ENCODE measurements at regions not wholly inside any gene's neighbourhood (a gene's known extent, or its start where the extent isn't known, plus 50 kb on each side); places are given as distances from the start of the nearest gene placed in this dataset.

DNA sequence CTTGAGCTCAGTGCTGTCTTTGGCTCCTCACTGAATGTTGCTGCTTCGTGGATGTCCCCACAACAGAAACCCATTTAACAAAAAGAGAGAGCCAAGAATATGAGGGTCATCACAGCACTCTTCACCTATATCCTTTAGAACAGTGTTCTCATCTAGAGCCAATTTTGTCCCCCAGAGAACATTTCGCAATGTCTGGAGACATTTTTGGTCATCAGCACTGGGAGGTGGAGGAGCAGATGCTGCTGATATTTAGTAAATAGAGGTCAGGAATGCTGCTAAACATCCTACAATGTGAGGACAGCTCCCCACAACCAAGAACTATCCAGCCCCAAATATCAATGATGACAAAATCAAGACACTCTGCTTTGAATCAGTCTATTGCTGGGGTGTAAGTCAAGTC lies 92.5 kb downstream of the BBS10 start:
- peaks cover 0 to 3% of the 10 kb centered on the region in 2 experiments; a peak in 2 of 5 replicates for H3K27me3 ChIP-seq (ENCODE audit: control insufficient read depth in 1 of 2, insufficient read depth in 2 of 2, low read length in 2 of 2)
- FAIRE-seq: no peak
- no peak overlapping the region for H3K4me2 ChIP-seq (ENCODE audit: low read depth, low read length)
- no peaks in the 10 kb centered on the region for H3K4me1 ChIP-seq (ENCODE audit: insufficient read depth, low read length)
- H3K36me3 ChIP-seq (replicated peaks in 1 of 2; ENCODE audit: control insufficient read depth in 1 of 2, insufficient read depth in 2 of 2, low read length in 2 of 2): no peaks in the 10 kb centered on the region
- ATAC-seq: no peak
- no TSS peak for BruUV-seq (replicated peaks)
- H3K79me2 ChIP-seq (ENCODE audit: insufficient read depth, low read length): no peaks in the 10 kb centered on the region
- H3K9me3 ChIP-seq (ENCODE audit: low read length): no peaks in the 10 kb centered on the region
- POLR2A ChIA-PET: no interaction called here
- H3K9ac ChIP-seq (ENCODE audit: insufficient read depth, low read depth, low read length): no peak overlapping the region
- no peak overlapping the region for H3K27ac ChIP-seq (ENCODE audit: extremely low read length, insufficient read depth, low read length)
- in situ Hi-C loops (cut with HindIII; ENCODE audit: extremely low pct_ligation_motif_present, low pct_unique_long_range_greater_than_20kb) (no loop called here), intact Hi-C loops (cut with micrococcal nuclease; ENCODE audit: unreplicated experiment) (no loop called here)
- no peak overlapping the region for H2AFZ ChIP-seq (ENCODE audit: low read length)
- 4% methylated on average over 2 of the region's 2 CpGs for WGBS (ENCODE audit: low lambda C conversion rate)
- no peak overlapping the region for H3K4me3 ChIP-seq (replicated peaks in 1 of 3; ENCODE audit: insufficient read depth in 1 of 3, low read depth in 2 of 3, low read length in 3 of 3)
- DNase-seq (ENCODE audit: low spot score): no peak
- H4K20me1 ChIP-seq (ENCODE audit: insufficient read depth, low read length): no peaks in the 10 kb centered on the region
- CTCF ChIA-PET (ENCODE audit: low intra/inter-chr PET ratio, low total read pairs): no interaction called here
- no peak for TF ChIP-seq ZNF879 (CRISPR knock-in tag; IDR thresholded peaks at IDR 0.05)
- TF ChIP-seq, protein P1, sequence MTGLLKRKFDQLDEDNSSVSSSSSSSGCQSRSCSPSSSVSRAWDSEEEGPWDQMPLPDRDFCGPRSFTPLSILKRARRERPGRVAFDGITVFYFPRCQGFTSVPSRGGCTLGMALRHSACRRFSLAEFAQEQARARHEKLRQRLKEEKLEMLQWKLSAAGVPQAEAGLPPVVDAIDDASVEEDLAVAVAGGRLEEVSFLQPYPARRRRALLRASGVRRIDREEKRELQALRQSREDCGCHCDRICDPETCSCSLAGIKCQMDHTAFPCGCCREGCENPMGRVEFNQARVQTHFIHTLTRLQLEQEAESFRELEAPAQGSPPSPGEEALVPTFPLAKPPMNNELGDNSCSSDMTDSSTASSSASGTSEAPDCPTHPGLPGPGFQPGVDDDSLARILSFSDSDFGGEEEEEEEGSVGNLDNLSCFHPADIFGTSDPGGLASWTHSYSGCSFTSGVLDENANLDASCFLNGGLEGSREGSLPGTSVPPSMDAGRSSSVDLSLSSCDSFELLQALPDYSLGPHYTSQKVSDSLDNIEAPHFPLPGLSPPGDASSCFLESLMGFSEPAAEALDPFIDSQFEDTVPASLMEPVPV (CRISPR knock-in tag; IDR thresholded peaks at IDR 0.05): no peak
- TF ChIP-seq MIER2 (CRISPR knock-in tag; IDR thresholded peaks at IDR 0.05): no peak
- TF ChIP-seq PRMT3 (CRISPR knock-in tag; IDR thresholded peaks at IDR 0.05; ENCODE audit: borderline replicate concordance, low read depth): no peak
- TF ChIP-seq KLF11 (CRISPR knock-in tag; IDR thresholded peaks at IDR 0.05): no peak
- no peak for TF ChIP-seq POLR2A (IDR thresholded peaks at IDR 0.05; ENCODE audit: insufficient read depth in 1 of 2, low read depth in 2 of 2, low read length in 2 of 2)
- TF ChIP-seq SSRP1 (CRISPR knock-in tag; IDR thresholded peaks at IDR 0.05): no peak
- TF ChIP-seq ZNF781 (CRISPR knock-in tag; IDR thresholded peaks at IDR 0.05; ENCODE audit: borderline replicate concordance, not compliant biosample characterization): no peak
- no peak for TF ChIP-seq ZSCAN31 (CRISPR knock-in tag; IDR thresholded peaks at IDR 0.05; ENCODE audit: low read depth)
- no peak for TF ChIP-seq MTF2 (CRISPR knock-in tag; IDR thresholded peaks at IDR 0.05; ENCODE audit: borderline replicate concordance)
- no peak for TF ChIP-seq PCBP1 (IDR thresholded peaks at IDR 0.05; ENCODE audit: borderline replicate concordance, low read depth, low read length)
- TF ChIP-seq, protein P2, sequence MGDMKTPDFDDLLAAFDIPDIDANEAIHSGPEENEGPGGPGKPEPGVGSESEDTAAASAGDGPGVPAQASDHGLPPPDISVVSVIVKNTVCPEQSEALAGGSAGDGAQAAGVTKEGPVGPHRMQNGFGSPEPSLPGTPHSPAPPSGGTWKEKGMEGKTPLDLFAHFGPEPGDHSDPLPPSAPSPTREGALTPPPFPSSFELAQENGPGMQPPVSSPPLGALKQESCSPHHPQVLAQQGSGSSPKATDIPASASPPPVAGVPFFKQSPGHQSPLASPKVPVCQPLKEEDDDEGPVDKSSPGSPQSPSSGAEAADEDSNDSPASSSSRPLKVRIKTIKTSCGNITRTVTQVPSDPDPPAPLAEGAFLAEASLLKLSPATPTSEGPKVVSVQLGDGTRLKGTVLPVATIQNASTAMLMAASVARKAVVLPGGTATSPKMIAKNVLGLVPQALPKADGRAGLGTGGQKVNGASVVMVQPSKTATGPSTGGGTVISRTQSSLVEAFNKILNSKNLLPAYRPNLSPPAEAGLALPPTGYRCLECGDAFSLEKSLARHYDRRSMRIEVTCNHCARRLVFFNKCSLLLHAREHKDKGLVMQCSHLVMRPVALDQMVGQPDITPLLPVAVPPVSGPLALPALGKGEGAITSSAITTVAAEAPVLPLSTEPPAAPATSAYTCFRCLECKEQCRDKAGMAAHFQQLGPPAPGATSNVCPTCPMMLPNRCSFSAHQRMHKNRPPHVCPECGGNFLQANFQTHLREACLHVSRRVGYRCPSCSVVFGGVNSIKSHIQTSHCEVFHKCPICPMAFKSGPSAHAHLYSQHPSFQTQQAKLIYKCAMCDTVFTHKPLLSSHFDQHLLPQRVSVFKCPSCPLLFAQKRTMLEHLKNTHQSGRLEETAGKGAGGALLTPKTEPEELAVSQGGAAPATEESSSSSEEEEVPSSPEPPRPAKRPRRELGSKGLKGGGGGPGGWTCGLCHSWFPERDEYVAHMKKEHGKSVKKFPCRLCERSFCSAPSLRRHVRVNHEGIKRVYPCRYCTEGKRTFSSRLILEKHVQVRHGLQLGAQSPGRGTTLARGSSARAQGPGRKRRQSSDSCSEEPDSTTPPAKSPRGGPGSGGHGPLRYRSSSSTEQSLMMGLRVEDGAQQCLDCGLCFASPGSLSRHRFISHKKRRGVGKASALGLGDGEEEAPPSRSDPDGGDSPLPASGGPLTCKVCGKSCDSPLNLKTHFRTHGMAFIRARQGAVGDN (CRISPR knock-in tag; IDR thresholded peaks at IDR 0.05): no peak
- no peak for TF ChIP-seq ZNF431 (CRISPR knock-in tag; IDR thresholded peaks at IDR 0.05; ENCODE audit: borderline replicate concordance, low read depth)
- TF ChIP-seq, protein P3, sequence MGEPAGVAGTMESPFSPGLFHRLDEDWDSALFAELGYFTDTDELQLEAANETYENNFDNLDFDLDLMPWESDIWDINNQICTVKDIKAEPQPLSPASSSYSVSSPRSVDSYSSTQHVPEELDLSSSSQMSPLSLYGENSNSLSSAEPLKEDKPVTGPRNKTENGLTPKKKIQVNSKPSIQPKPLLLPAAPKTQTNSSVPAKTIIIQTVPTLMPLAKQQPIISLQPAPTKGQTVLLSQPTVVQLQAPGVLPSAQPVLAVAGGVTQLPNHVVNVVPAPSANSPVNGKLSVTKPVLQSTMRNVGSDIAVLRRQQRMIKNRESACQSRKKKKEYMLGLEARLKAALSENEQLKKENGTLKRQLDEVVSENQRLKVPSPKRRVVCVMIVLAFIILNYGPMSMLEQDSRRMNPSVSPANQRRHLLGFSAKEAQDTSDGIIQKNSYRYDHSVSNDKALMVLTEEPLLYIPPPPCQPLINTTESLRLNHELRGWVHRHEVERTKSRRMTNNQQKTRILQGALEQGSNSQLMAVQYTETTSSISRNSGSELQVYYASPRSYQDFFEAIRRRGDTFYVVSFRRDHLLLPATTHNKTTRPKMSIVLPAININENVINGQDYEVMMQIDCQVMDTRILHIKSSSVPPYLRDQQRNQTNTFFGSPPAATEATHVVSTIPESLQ (CRISPR knock-in tag; conservative IDR thresholded peaks at IDR 0.05): no peak
- no peak for TF ChIP-seq SOX5 (CRISPR knock-in tag; IDR thresholded peaks at IDR 0.05; ENCODE audit: borderline replicate concordance)
- TF ChIP-seq, protein P4, sequence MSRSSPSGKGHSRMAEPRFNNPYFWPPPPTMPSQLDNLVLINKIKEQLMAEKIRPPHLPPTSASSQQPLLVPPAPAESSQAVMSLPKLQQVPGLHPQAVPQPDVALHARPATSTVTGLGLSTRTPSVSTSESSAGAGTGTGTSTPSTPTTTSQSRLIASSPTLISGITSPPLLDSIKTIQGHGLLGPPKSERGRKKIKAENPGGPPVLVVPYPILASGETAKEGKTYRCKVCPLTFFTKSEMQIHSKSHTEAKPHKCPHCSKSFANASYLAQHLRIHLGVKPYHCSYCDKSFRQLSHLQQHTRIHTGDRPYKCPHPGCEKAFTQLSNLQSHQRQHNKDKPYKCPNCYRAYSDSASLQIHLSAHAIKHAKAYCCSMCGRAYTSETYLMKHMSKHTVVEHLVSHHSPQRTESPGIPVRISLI (CRISPR knock-in tag; IDR thresholded peaks at IDR 0.05; ENCODE audit: borderline replicate concordance): no peak
- no peak for TF ChIP-seq SMC3 (IDR thresholded peaks at IDR 0.05; ENCODE audit: low read length)
